Fibroblast of lung (primary cell): ENCODE measurements at regions not wholly inside any gene's neighbourhood (a gene's known extent, or its start where the extent isn't known, plus 50 kb on each side); places are given as distances from the start of the nearest gene placed in this dataset.

Experiments used
- DNase-seq, 2 donors: peaks; one replicate each; pipeline versions ENCODE4 v3.0.0 to v3.0.0-alpha.2; 2010; ENCODE audit warnings: low read depth in 2 of 2
- H2AFZ ChIP-seq: 2 replicates; pipeline ENCODE4 v1.5.1; 2012; ENCODE audit warnings: low read length, control low read depth, inconsistent platforms
- H3K27ac ChIP-seq: 2 replicates; pipeline ENCODE4 v1.5.1; 2011; ENCODE audit warnings: low read length, control low read depth; ENCODE audit not compliant: insufficient read depth
- H3K27me3 ChIP-seq: 2 replicates; pipeline ENCODE4 v1.5.1; 2011; ENCODE audit warnings: mild to moderate bottlenecking, low read length; ENCODE audit not compliant: control insufficient read depth, insufficient read depth
- H3K36me3 ChIP-seq: 2 replicates; pipeline ENCODE4 v1.5.1; 2011; ENCODE audit warnings: low read length; ENCODE audit not compliant: control insufficient read depth, insufficient read depth
- H3K4me1 ChIP-seq: 2 replicates; pipeline ENCODE4 v1.5.1; 2011; ENCODE audit warnings: low read length; ENCODE audit not compliant: control insufficient read depth, insufficient read depth; ENCODE audit errors: extremely low read depth
- H3K4me2 ChIP-seq: 2 replicates; pipeline ENCODE4 v1.5.1; 2011; ENCODE audit warnings: low read length, control low read depth; ENCODE audit not compliant: insufficient read depth; ENCODE audit errors: extremely low read depth
- H3K4me3 ChIP-seq, 4 experiments: fragments of 200-600 bp in 1 of 4; sonication (generic) in 1 of 4; replicated peaks in 1 of 4; 2 replicates each; pipeline ENCODE4 v1.5.1; 2011 to 2016; ENCODE audit warnings: low read length in 4 of 4, low read depth in 3 of 4, mild to moderate bottlenecking in 3 of 4, control low read depth in 2 of 4, inconsistent platforms in 1 of 4, mixed read lengths in 1 of 4; ENCODE audit not compliant: insufficient read depth in 1 of 4; ENCODE audit errors: control extremely low read depth in 1 of 4
- H3K79me2 ChIP-seq: 2 replicates; pipeline ENCODE4 v1.5.1; 2012; ENCODE audit warnings: mild to moderate bottlenecking, low read length, inconsistent platforms; ENCODE audit not compliant: control insufficient read depth, insufficient read depth
- H3K9ac ChIP-seq: 2 replicates; pipeline ENCODE4 v1.5.1; 2011; ENCODE audit warnings: mild to moderate bottlenecking, low read length, control low read depth; ENCODE audit not compliant: insufficient read depth
- H3K9me3 ChIP-seq: 2 replicates; pipeline ENCODE4 v1.5.1; 2012; ENCODE audit warnings: low read depth, low read length; ENCODE audit not compliant: control insufficient read depth, insufficient read depth
- H4K20me1 ChIP-seq: 2 replicates; pipeline ENCODE4 v1.5.1; 2011; ENCODE audit warnings: low read length; ENCODE audit not compliant: control insufficient read depth, insufficient read depth; ENCODE audit errors: extremely low read depth
- CTCF ChIP-seq, 2 donors: IDR thresholded peaks in 1 of 2; conservative IDR thresholded peaks in 1 of 2; 1 replicate in 1 of 2; 2 replicates in 1 of 2; pipeline ENCODE4 v1.5.1; 2011 to 2012; ENCODE audit warnings: low read length in 2 of 2, control low read depth in 1 of 2, inconsistent platforms in 1 of 2, low read depth in 1 of 2, mild to moderate bottlenecking in 1 of 2
- EZH2 ChIP-seq: IDR thresholded peaks from 2 replicates; pipeline ENCODE4 v1.5.1; 2012; ENCODE audit warnings: low read length, control low read depth, mild to moderate bottlenecking; ENCODE audit errors: missing control alignments

- Histone ChIP-seq H3K4me2 (peak overlapping the region; percentile 95), H3K9me3 (no peaks in the 10 kb centered on the region), H3K9ac (peak overlapping the region; percentile 11), H3K4me3 (peak overlapping the region; percentile 60 to 68 (median 62)), H3K79me2 (no peaks in the 10 kb centered on the region), H3K36me3 (no peaks in the 10 kb centered on the region), H3K4me1 (peaks cover 5% of the 10 kb centered on the region), H2AFZ (peak overlapping the region; percentile 44), H4K20me1 (no peaks in the 10 kb centered on the region), H3K27me3 (no peaks in the 10 kb centered on the region), H3K27ac (no peak overlapping the region)
- peak; percentile 57 to 64 for DNase-seq
- TF ChIP-seq EZH2 (no peak), CTCF (conservative IDR thresholded peaks at IDR 0.05 in 1 of 2, IDR thresholded peaks at IDR 0.05 in 1 of 2; ENCODE audit: low read depth in 1 of 2, low read length in 2 of 2) (peak in 1 of 2 donors; percentile 8)
Measured at GRCh38 chr4:24470666-24471485, 113.5 kb downstream of the DHX15 start.

- Histone ChIP-seq H3K9me3 (no peaks in the 10 kb centered on the region), H3K4me1 (peaks cover 5% of the 10 kb centered on the region), H3K4me2 (no peak overlapping the region), H3K4me3 (no peak overlapping the region), H3K27me3 (no peaks in the 10 kb centered on the region), H3K79me2 (no peaks in the 10 kb centered on the region), H3K9ac (no peak overlapping the region), H3K36me3 (no peaks in the 10 kb centered on the region), H2AFZ (no peak overlapping the region), H4K20me1 (no peaks in the 10 kb centered on the region), H3K27ac (no peak overlapping the region)
- no peak for DNase-seq
- TF ChIP-seq EZH2 = no peak
- no peak for TF ChIP-seq CTCF (conservative IDR thresholded peaks at IDR 0.05 in 1 of 2, IDR thresholded peaks at IDR 0.05 in 1 of 2; ENCODE audit: low read depth in 1 of 2, low read length in 2 of 2)
Measured at GRCh38 chr4:24468071-24468470, 116.3 kb downstream of the DHX15 start.

- no peak overlapping the region for H3K27ac ChIP-seq
- H4K20me1 ChIP-seq = no peaks in the 10 kb centered on the region
- no peak overlapping the region for H3K4me2 ChIP-seq
- H3K27me3 ChIP-seq = no peaks in the 10 kb centered on the region
- no peak overlapping the region for H2AFZ ChIP-seq
- no peaks in the 10 kb centered on the region for H3K9me3 ChIP-seq
- H3K4me3 ChIP-seq = no peak overlapping the region
- no peak for TF ChIP-seq EZH2
- no peaks in the 10 kb centered on the region for H3K4me1 ChIP-seq
- DNase-seq = no peak
- H3K9ac ChIP-seq = no peak overlapping the region
- H3K36me3 ChIP-seq = no peaks in the 10 kb centered on the region
- H3K79me2 ChIP-seq = no peaks in the 10 kb centered on the region
Measured at GRCh38 chr4:24464566-24464965, 119.8 kb downstream of the DHX15 start.
